ENCODE measurements at regions not wholly inside any gene's neighbourhood (a gene's known extent, or its start where the extent isn't known, plus 50 kb on each side); places are given as distances from the start of the nearest gene placed in this dataset.
"Not testable (repeated sequence)": the region's sequence is repeated elsewhere in the genome, so short reads cannot be mapped to it uniquely, and the experiment has no call there.

GRCh38 chr6:112591329-112591728, 244.2 kb downstream of the RFPL4B start:
- FAIRE-seq: no peak

DNA sequence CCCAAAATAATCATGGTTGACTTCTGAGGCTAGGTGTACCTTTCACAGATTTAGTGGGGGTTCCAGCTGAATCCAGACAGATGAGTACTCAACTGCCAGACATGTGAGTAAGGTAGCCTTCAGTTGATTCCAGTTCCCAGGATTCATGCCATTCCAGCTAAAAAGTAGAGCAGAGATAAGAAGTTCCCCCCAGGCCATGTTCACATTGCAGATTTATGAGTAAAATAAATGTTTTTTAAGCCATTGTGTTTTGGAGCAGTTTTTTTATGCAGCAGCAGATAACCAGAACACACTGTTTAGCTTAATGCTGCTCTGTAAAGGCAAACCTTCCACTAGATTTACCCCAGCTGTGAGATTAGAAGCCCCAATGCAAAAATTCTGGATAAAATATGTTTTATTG, 245.0 kb downstream of the RFPL4B start:
- FAIRE-seq: no peak

GRCh38 chr6:112594886-112595594, 247.9 kb downstream of the RFPL4B start:
- no peak for FAIRE-seq

DNA sequence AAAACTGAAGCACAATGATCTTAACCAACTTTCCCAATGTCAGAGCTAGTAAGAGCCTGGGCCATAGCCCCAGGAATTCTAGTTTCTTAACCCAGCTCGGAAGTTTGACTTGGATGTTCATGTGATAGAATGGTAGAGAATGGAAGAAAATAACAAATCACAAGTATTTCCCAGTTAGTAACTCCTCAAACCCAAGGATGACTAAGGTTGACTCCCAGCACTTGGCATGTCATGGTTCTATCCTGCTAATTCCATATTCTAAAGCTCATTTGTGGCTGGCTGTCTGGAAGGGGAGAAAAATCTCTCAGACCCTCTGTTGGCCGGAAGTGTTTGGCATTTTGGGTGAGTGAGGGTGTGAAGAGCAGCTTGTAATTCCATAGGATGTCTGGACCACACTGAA, 248.7 kb downstream of the RFPL4B start:
- FAIRE-seq: no peak

GRCh38 chr6:112597176-112597575, 250.0 kb downstream of the RFPL4B start:
- FAIRE-seq: no peak

DNA sequence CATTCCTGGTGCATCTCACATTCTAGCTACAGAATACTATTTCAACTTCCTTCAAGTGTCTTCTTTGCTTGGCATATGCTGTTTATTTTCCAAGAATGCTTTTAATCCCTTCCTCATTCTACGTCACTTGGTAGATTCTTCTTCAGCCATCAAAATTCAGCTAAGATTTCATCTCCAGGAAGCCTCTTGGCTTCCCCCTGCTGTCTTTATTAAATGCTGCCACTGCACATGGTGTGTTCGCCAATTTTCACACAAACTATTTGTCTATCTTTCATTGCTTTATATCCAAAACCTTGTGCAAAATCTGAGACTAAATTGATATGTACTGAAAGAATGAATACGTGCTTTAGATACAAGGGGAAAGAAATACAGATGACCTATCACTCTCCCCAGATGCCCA, 253.0 kb downstream of the RFPL4B start:
- FAIRE-seq: no peak

GRCh38 chr6:112603726-112604125, 256.6 kb downstream of the RFPL4B start:
- FAIRE-seq: no peak

DNA sequence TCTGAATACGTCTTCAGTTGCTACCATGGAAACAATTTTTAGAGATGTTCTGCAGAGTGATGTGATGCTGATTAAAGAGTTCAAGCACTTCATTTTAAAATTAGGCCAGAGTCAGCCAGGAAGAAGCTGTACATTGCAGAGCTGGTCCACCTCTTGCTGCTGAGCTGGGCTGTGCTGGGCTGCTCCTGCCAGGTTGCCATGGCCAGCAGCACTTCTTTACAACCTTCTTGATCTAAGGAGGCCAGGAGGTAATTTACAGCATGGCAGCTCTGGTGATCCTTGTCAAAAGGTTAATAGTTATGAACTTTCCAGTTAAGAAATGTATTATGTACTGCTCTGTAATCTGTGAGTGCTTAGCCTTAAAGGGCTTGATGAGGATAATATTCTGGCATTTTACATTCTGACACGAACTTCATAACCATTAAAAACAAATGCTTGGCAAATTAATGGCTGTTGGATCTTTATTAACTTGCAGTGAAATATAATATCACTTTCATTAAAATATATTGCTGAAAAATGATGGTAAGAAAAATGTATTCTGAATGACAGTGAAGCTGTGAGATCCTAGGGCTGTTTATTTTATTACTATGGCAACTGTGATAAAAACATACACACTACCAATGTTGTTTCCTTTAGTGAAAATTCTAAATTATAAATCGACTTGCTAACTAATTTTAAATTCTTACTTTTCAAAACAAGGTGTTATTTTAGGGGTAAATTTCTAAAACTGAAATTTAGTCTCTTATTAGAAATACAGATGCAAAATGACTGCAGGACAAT, 259.7 kb downstream of the RFPL4B start:
- FAIRE-seq: no peak

DNA sequence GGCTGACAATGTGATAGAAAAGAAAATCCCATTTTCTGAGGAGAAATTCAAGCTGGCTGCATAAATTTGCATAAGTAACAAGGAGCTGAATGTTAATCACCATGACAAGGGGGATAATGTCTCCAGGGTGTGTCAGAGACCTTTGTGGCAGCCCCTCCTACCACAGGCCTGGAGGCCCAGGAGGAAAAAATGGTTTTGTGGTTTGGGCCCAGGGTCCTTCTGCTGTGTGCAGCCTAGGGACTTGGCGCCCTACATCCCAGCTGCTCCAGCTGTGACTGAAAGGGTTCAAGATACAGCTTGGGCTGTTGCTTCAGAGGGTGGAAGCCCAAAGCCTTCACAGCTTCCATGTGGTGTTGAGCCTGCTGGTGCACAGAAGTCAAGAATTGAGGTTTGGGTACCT, 261.8 kb downstream of the RFPL4B start:
- not testable (repeated sequence) for FAIRE-seq

- FAIRE-seq: no peak
These were observed 266.3 kb downstream of the RFPL4B start for GRCh38 chr6:112613410-112613809.

- peak; percentile 94 for FAIRE-seq
These were observed 271.7 kb downstream of the RFPL4B start for GRCh38 chr6:112618849-112619248.

- FAIRE-seq: no peak
These were observed 273.9 kb downstream of the RFPL4B start for GRCh38 chr6:112620812-112621569.

- FAIRE-seq: no peak
These were observed 274.9 kb downstream of the RFPL4B start for GRCh38 chr6:112622036-112622435.

GRCh38 chr6:112626468-112627082, 279.4 kb downstream of the RFPL4B start:
- FAIRE-seq: no peak

DNA sequence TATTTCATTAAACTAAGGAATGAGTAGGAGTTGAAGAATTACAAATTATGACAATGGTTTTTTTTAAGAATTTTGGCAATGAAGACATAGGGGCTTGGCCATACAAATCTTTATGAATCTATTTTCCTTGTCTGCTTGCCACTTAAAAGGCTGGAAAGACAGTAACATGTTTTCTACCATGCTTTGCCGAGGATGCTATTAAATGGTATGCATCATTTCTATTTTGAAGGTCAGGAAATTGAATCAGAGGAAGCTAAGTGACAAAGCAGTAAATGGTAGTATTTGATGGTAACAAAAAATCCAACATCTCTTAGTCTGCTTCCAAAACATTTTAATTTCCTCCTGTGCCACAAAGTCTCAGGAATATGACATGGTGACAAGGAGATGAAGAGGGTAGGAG, 287.2 kb downstream of the RFPL4B start:
- no peak for FAIRE-seq

GRCh38 chr6:112636650-112637262, 289.6 kb downstream of the RFPL4B start:
- FAIRE-seq: no peak

DNA sequence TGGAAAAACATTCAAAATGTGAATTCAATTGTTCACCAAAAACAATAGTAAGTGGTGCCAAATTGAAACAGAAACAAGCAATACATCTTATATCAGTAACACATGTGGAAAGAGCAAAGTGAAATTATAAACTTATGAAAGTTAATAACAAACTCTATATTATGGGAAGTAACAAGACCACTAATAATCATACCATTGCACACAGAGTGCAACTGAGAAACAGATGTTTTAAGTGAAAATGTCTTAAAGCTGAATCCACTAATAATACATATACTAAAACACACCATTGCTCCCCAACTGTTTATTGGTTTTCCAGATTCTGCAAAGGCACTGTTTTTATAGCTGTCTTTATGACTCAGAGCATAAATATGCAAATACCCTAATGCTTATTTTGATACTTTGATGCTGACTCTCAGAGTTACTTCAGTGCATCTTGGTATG, 292.3 kb downstream of the RFPL4B start:
- FAIRE-seq: no peak

DNA sequence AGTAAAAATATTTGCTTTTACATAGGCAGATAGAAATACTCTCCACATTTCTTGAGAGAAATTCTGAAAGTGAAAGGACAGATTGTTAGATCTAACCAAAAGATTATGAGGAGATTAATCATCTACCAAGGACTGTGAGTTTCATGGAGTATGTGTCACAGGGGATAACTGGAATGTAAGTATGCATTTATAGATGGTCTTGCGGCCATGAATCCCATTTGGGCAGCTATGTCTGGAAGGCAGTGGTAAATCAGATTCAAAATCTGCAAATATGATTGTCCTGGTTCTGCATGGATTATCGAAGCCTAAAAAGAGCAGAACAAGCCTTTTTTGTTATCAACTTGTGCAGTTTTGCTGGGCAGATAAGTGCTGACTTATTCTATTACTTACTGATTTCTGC, 293.8 kb downstream of the RFPL4B start:
- no peak for FAIRE-seq

DNA sequence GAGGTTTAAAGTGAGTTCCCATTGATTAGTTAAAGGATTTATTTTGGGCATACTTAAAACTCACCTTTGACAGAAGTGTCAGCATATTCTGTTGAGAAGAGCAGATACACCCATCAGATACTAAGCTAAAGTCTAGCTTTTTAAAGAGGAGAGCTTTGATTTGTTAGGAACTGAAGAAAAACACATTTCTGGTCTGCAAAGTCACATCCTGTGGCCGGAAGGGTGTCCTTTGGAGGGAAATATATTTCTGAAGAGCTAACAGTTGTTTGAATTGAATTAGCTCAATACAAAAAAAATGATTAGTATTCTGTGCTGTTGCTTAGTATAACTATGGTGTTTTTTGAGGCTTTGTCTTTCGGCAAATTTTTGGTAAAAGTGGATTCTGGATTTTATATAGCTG, 302.7 kb downstream of the RFPL4B start:
- no peak for FAIRE-seq

DNA sequence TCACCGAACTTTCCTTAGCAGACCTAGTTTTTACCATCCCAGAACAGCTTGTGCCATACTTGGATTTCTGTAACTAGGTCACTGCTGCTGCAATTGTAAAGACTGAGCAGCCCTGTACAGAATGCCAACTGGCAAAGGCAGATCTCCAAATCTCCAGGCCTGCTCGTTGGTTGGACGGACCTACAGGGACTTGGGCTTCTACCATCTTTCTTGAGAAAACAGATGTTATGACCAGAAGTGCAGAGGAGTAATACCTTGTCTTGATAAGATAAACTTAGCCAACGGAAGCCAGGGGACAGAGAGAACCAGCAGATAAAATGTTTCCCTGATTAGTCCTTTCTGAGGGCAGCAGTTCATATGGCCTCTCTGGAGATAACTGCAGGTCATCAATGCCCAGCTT, 304.1 kb downstream of the RFPL4B start:
- no peak for FAIRE-seq

GRCh38 chr6:112659912-112660311, 312.8 kb downstream of the RFPL4B start:
- FAIRE-seq: no peak

- FAIRE-seq: no peak
These were observed 313.5 kb downstream of the RFPL4B start for GRCh38 chr6:112660626-112661025.

- no peak for FAIRE-seq
These were observed 316.6 kb downstream of the RFPL4B start for GRCh38 chr6:112663698-112664097.
